Subcutaneous abdominal adipose tissue (tissue), 5 donors: ENCODE measurements at regions not wholly inside any gene's neighbourhood (a gene's known extent, or its start where the extent isn't known, plus 50 kb on each side); places are given as distances from the start of the nearest gene placed in this dataset.

Experiments used
- H3K27ac ChIP-seq: one replicate; pipeline ENCODE4 v1.7.0; 2013; ENCODE audit warnings: low read depth, mild to moderate bottlenecking, inconsistent platforms, low read length, moderate library complexity
- H3K27me3 ChIP-seq, 5 donors: one replicate each; pipeline ENCODE4 v1.7.0; 2013; ENCODE audit warnings: low read length in 5 of 5, inconsistent platforms in 1 of 5; ENCODE audit not compliant: control insufficient read depth in 5 of 5, insufficient read depth in 4 of 5
- H3K36me3 ChIP-seq, 5 donors: one replicate each; pipeline ENCODE4 v1.7.0; 2013; ENCODE audit warnings: low read length in 5 of 5; ENCODE audit not compliant: control insufficient read depth in 5 of 5, insufficient read depth in 5 of 5
- H3K4me1 ChIP-seq, 5 donors: one replicate each; pipeline ENCODE4 v1.7.0; 2013; ENCODE audit warnings: low read length in 5 of 5, mild to moderate bottlenecking in 3 of 5, moderate library complexity in 1 of 5; ENCODE audit not compliant: control insufficient read depth in 5 of 5, insufficient read depth in 5 of 5
- H3K4me3 ChIP-seq, 5 donors: one replicate each; pipeline ENCODE4 v1.7.0; 2013; ENCODE audit warnings: low read length in 5 of 5, low read depth in 1 of 5
- H3K9ac ChIP-seq, 5 donors: one replicate each; pipeline ENCODE4 v1.7.0; 2013; ENCODE audit warnings: low read length in 5 of 5, mild to moderate bottlenecking in 4 of 5, moderate library complexity in 3 of 5
- H3K9me3 ChIP-seq, 5 donors: one replicate each; pipeline ENCODE4 v1.7.0; 2013; ENCODE audit warnings: low read length in 5 of 5; ENCODE audit not compliant: control insufficient read depth in 5 of 5
- donor health status: healthy.
- donor health status: healthy.
- donor health status: healthy.
- donor health status: healthy.
- donor health status: healthy.

DNA sequence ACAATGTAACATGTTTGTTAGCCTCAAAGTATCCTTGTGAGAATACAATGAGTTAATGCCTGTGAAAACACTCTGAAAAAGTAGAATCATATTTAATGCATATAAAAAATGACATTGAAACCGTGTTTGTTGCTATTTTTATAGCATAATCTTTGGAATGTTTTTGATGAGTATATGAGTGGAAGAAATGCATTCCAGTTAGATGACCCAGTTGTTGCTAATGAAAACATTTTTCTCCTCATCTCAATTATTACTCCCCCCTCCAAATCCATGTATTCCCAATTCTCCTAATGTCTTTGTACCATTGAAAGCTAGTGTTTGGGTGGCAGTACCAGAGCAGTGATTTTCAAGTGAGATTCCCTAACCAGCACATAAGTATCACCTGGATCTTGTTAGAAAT is 67.1 kb upstream of the DSEL start:
- Histone ChIP-seq H3K4me3 (no peak overlapping the region), H3K36me3 (no peaks in the 10 kb centered on the region), H3K27me3 (no peaks in the 10 kb centered on the region), H3K9me3 (no peaks in the 10 kb centered on the region), H3K4me1 (no peaks in the 10 kb centered on the region), H3K27ac (no peak overlapping the region), H3K9ac (no peak overlapping the region)

GRCh38 chr18:67582488-67582887 is 66.0 kb upstream of the DSEL start:
- H3K27me3 ChIP-seq = no peaks in the 10 kb centered on the region

DNA sequence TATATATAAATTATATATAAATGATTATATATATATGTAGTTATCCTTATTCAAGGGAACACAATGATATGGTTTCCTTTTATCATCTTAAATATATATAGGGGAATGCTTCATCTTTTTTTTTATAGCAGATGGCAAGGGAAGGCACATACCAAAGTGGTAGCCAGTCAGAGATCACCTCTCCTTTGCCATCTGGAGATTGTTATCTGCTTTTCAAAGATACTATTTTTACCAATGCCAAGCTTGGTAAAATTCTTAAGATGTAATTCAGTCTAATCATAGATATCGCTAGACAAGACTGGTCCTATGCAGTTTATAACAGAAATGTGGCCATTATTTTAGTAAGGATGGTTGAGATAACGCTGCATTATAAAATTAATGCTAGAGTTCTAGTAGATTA is 64.7 kb upstream of the DSEL start:
- Histone ChIP-seq H3K27me3 (no peaks in the 10 kb centered on the region), H3K4me3 (no peak overlapping the region)

More at GRCh38 chr18:67582488-67582887, 66.0 kb upstream of the DSEL start:
- Histone ChIP-seq H3K9me3 (no peaks in the 10 kb centered on the region), H3K36me3 (no peaks in the 10 kb centered on the region), H3K27ac (no peak overlapping the region), H3K4me1 (no peaks in the 10 kb centered on the region), H3K4me3 (no peak overlapping the region), H3K9ac (no peak overlapping the region)

GRCh38 chr18:67577386-67577785 is 60.9 kb upstream of the DSEL start:
- H3K4me3 ChIP-seq = no peak overlapping the region
- no peaks in the 10 kb centered on the region for H3K4me1 ChIP-seq
- H3K27ac ChIP-seq = no peak overlapping the region
- no peaks in the 10 kb centered on the region for H3K9me3 ChIP-seq
- no peak overlapping the region for H3K9ac ChIP-seq
- H3K27me3 ChIP-seq = no peaks in the 10 kb centered on the region
- no peaks in the 10 kb centered on the region for H3K36me3 ChIP-seq

More for the DNA sequence above, 64.7 kb upstream of the DSEL start:
- no peak overlapping the region for H3K27ac ChIP-seq
- H3K9me3 ChIP-seq = no peaks in the 10 kb centered on the region
- H3K36me3 ChIP-seq = no peaks in the 10 kb centered on the region
- no peak overlapping the region for H3K9ac ChIP-seq
- no peaks in the 10 kb centered on the region for H3K4me1 ChIP-seq

DNA sequence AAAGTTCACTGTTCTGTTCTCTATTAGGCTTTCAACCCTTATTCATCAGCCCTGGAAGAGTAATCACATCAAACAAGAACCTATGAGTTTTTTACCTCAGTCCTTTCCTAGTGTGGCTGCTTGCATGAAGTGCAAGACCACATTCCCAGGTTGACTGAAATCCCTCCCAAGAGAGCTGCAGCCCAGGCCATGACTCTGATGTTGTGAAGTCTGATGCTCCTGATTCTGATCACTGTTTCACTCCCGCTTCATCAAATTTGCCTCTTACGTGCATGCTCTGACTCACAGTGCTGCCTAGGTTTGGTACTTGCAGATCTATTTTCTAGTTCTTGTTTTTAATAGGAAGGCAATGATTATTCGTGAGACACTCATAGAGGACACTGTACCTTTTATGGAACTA is 58.2 kb upstream of the DSEL start:
- H3K4me3 ChIP-seq = no peak overlapping the region

DNA sequence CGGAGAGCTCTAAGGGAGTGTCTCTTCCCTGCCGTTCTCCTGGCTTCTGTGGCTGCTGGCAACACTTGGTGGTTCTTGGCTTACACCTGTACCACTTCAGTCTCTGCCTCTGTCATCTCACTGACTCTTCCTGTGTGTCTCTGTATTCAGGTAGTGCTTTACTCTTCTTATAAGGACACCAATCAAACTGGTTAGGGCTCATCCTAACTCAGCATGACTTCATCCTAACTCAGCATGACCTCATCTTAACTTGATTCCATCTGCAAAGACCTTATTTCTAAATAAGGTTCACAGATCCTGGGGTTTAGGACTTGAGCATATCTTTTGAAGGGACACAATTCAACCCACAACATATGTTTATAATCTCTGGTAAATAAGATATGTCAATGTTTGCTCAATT is 51.6 kb upstream of the DSEL start:
- H3K27me3 ChIP-seq = no peaks in the 10 kb centered on the region

More for the DNA sequence above, 58.2 kb upstream of the DSEL start:
- Histone ChIP-seq H3K9me3 (no peaks in the 10 kb centered on the region), H3K36me3 (no peaks in the 10 kb centered on the region), H3K27me3 (no peaks in the 10 kb centered on the region), H3K27ac (no peak overlapping the region), H3K9ac (no peak overlapping the region), H3K4me1 (no peaks in the 10 kb centered on the region)

More for the DNA sequence above, 51.6 kb upstream of the DSEL start:
- Histone ChIP-seq H3K36me3 (no peaks in the 10 kb centered on the region), H3K9ac (no peak overlapping the region), H3K4me3 (no peak overlapping the region), H3K4me1 (no peaks in the 10 kb centered on the region), H3K27ac (no peak overlapping the region), H3K9me3 (no peaks in the 10 kb centered on the region)
